H9 (cell line): ENCODE measurements at regions not wholly inside any gene's neighbourhood (a gene's known extent, or its start where the extent isn't known, plus 50 kb on each side); places are given as distances from the start of the nearest gene placed in this dataset.

Experiments used
- DNase-seq: peaks from one replicate; pipeline ENCODE4 v3.0.0-alpha.2; 2017
- H2AFZ ChIP-seq: one replicate; pipeline ENCODE4 v1.6.1; 2013; ENCODE audit warnings: mild to moderate bottlenecking, low read length, control low read depth, moderate library complexity
- H2AK5ac ChIP-seq: 2 replicates; pipeline ENCODE4 v1.6.1; 2013; ENCODE audit warnings: low read length, control low read depth, mixed read lengths; ENCODE audit not compliant: insufficient read length
- H2BK120ac ChIP-seq: one replicate; pipeline ENCODE4 v1.6.1; 2013; ENCODE audit warnings: low read depth, mild to moderate bottlenecking, low read length, control low read depth, inconsistent platforms; ENCODE audit not compliant: poor library complexity, severe bottlenecking
- H2BK12ac ChIP-seq: 2 replicates; pipeline ENCODE4 v1.6.1; 2013; ENCODE audit warnings: low read length, control low read depth, mixed read lengths, low read depth; ENCODE audit not compliant: insufficient read length
- H2BK15ac ChIP-seq: 2 replicates; pipeline ENCODE4 v1.6.1; 2013; ENCODE audit warnings: low read depth, low read length, control low read depth
- H2BK20ac ChIP-seq: one replicate; pipeline ENCODE4 v1.6.1; 2013; ENCODE audit warnings: low read depth, mild to moderate bottlenecking, low read length, control low read depth, inconsistent platforms; ENCODE audit not compliant: poor library complexity, severe bottlenecking
- H2BK5ac ChIP-seq: 2 replicates; pipeline ENCODE4 v1.6.1; 2013; ENCODE audit warnings: low read length, control low read depth, mixed read lengths; ENCODE audit not compliant: insufficient read length
- H3K14ac ChIP-seq: 2 replicates; pipeline ENCODE4 v1.6.1; 2013; ENCODE audit warnings: low read length, control low read depth; ENCODE audit not compliant: insufficient read depth
- H3K18ac ChIP-seq: 2 replicates; pipeline ENCODE4 v1.6.1; 2013; ENCODE audit warnings: low read depth, mild to moderate bottlenecking, mixed read lengths, low read length, control low read depth; ENCODE audit not compliant: insufficient read length
- H3K23ac ChIP-seq: 2 replicates; pipeline ENCODE4 v1.6.1; 2013; ENCODE audit warnings: low read length, control low read depth, mixed read lengths, low read depth; ENCODE audit not compliant: insufficient read length
- H3K23me2 ChIP-seq: 2 replicates; pipeline ENCODE4 v1.6.1; 2013; ENCODE audit warnings: low read depth, mild to moderate bottlenecking, mixed read lengths, low read length, control low read depth; ENCODE audit not compliant: insufficient read length, poor library complexity, severe bottlenecking
- H3K27ac ChIP-seq: 2 replicates; pipeline ENCODE4 v1.5.1; 2013; ENCODE audit warnings: low read length, control low read depth, mixed read lengths, low read depth; ENCODE audit not compliant: insufficient read length
- H3K27me3 ChIP-seq: 2 replicates; pipeline ENCODE4 v1.6.1; 2013; ENCODE audit warnings: low read length, control low read depth, inconsistent platforms; ENCODE audit not compliant: insufficient read depth
- H3K4ac ChIP-seq: 2 replicates; pipeline ENCODE4 v1.6.1; 2013; ENCODE audit warnings: low read depth, mild to moderate bottlenecking, control low read depth, inconsistent platforms, low read length, moderate library complexity
- H3K4me1 ChIP-seq: 2 replicates; pipeline ENCODE4 v1.6.1; 2013; ENCODE audit warnings: low read length, control low read depth, inconsistent platforms; ENCODE audit not compliant: insufficient read depth
- H3K4me2 ChIP-seq: 2 replicates; pipeline ENCODE4 v1.6.1; 2013; ENCODE audit warnings: low read length, control low read depth, mixed read lengths; ENCODE audit not compliant: insufficient read length, insufficient read depth
- H3K56ac ChIP-seq: 2 replicates; pipeline ENCODE4 v1.6.1; 2013; ENCODE audit warnings: low read depth, mild to moderate bottlenecking, mixed read lengths, low read length, control low read depth; ENCODE audit not compliant: insufficient read length
- H3K79me1 ChIP-seq: 2 replicates; pipeline ENCODE4 v1.6.1; 2013; ENCODE audit warnings: low read depth, mild to moderate bottlenecking, moderate library complexity, low read length, control low read depth, inconsistent platforms; ENCODE audit not compliant: insufficient read depth, poor library complexity, severe bottlenecking
- H3K79me2 ChIP-seq: 2 replicates; pipeline ENCODE4 v1.6.1; 2013; ENCODE audit warnings: low read length, control low read depth, inconsistent platforms; ENCODE audit not compliant: insufficient read depth
- H3K9ac ChIP-seq: 2 replicates; pipeline ENCODE4 v1.6.1; 2013; ENCODE audit warnings: low read length, control low read depth, mixed read lengths; ENCODE audit not compliant: insufficient read length; ENCODE audit errors: extremely low read depth
- H3K9me3 ChIP-seq: one replicate; pipeline ENCODE4 v1.6.1; 2013; ENCODE audit warnings: low read depth, low read length, inconsistent platforms; ENCODE audit not compliant: control insufficient read depth
- H3T11ph ChIP-seq: one replicate; pipeline ENCODE4 v1.6.1; 2013; ENCODE audit warnings: mild to moderate bottlenecking, low read length, control low read depth, inconsistent platforms
- H4K20me1 ChIP-seq: one replicate; pipeline ENCODE4 v1.6.1; 2013; ENCODE audit not compliant: control insufficient read depth, insufficient read length, insufficient read depth
- H4K5ac ChIP-seq: 2 replicates; pipeline ENCODE4 v1.6.1; 2013; ENCODE audit warnings: low read depth, mild to moderate bottlenecking, mixed read lengths, low read length, control low read depth; ENCODE audit not compliant: insufficient read length
- H4K8ac ChIP-seq: replicated peaks from 2 replicates; pipeline ENCODE4 v1.6.1; 2013; ENCODE audit warnings: low read length, control low read depth, mixed read lengths, low read depth; ENCODE audit not compliant: insufficient read length
- H4K91ac ChIP-seq: 2 replicates; pipeline ENCODE4 v1.6.1; 2013; ENCODE audit warnings: low read depth, mild to moderate bottlenecking, moderate library complexity, mixed read lengths, low read length, control low read depth; ENCODE audit not compliant: insufficient read length
- H3K27ac Mint-ChIP-seq, 3 experiments: 2 replicates in 2 of 3; 3 replicates in 1 of 3; pipeline ENCODE4 v1.8.0; 2020 to 2021; ENCODE audit warnings: mixed read lengths in 3 of 3, mild to moderate bottlenecking in 1 of 3, moderate library complexity in 1 of 3
- H3K27me3 Mint-ChIP-seq: 2 replicates; pipeline ENCODE4 v1.8.0; 2021; ENCODE audit warnings: low read depth, mild to moderate bottlenecking, moderate library complexity, mixed read lengths
- H3K36me3 Mint-ChIP-seq, 3 experiments: 2 replicates in 2 of 3; 3 replicates in 1 of 3; pipeline ENCODE4 v1.8.0; 2020 to 2021; ENCODE audit warnings: low read depth in 3 of 3, mixed read lengths in 3 of 3; ENCODE audit not compliant: insufficient read depth in 1 of 3
- H3K4me1 Mint-ChIP-seq, 2 experiments: 2 replicates each; pipeline ENCODE4 v1.8.0; 2020; ENCODE audit warnings: mixed read lengths in 2 of 2
- H3K4me3 Mint-ChIP-seq, 2 experiments: 2 replicates in 1 of 2; 3 replicates in 1 of 2; pipeline ENCODE4 v1.8.0; 2020 to 2021; ENCODE audit warnings: mild to moderate bottlenecking in 2 of 2, mixed read lengths in 2 of 2, moderate library complexity in 1 of 2
- H3K9me3 Mint-ChIP-seq, 2 experiments: 2 replicates in 1 of 2; 3 replicates in 1 of 2; pipeline ENCODE4 v1.8.0; 2020; ENCODE audit warnings: mild to moderate bottlenecking in 2 of 2, mixed read lengths in 2 of 2, moderate library complexity in 1 of 2
- CTCF ChIP-seq: fragments of 200-600 bp; sonication (generic); conservative IDR thresholded peaks from 3 replicates; pipeline ENCODE4 v1.8.0; 2021; ENCODE audit warnings: antibody characterized with exemption, mild to moderate bottlenecking
- WGBS: extraction: QIAGEN DNeasy Blood & Tissue Kit; methylation state at CpG from one replicate; pipeline ENCODE4 v1.1.7; 2013; ENCODE audit warnings: missing lambda C conversion rate, low lambda C conversion rate, mixed read lengths; ENCODE audit not compliant: insufficient read length; ENCODE audit errors: extremely low coverage; 5-methylcytosine and 5-hydroxymethylcytosine counted together

GRCh38 chrX:63560601-63561218 is 209.6 kb upstream of the SPIN4 start:
- Histone ChIP-seq H3K4ac (no peak overlapping the region), H3K4me2 (peak overlapping the region; percentile 44), H3K56ac (no peak overlapping the region), H3K18ac (no peak overlapping the region), H3K23ac (no peak overlapping the region), H3K79me2 (no peaks in the 10 kb centered on the region), H3K27ac (no peak overlapping the region), H4K91ac (no peak overlapping the region), H2BK15ac (no peak overlapping the region), H2AK5ac (no peak overlapping the region), H2BK5ac (no peak overlapping the region), H3K4me1 (no peaks in the 10 kb centered on the region), H3K9ac (peak overlapping the region; percentile 57), H3K14ac (no peak overlapping the region), H2BK12ac (no peak overlapping the region), H3K27me3 (no peaks in the 10 kb centered on the region), H4K20me1 (no peaks in the 10 kb centered on the region), H4K8ac (no peak overlapping the region), H3K79me1 (no peaks in the 10 kb centered on the region), H2BK120ac (no peak overlapping the region), H3T11ph (no peak overlapping the region), H2BK20ac (no peak overlapping the region), H4K5ac (no peak overlapping the region), H2AFZ (no peak overlapping the region), H3K9me3 (peaks cover 2% of the 10 kb centered on the region), H3K23me2 (no peaks in the 10 kb centered on the region)
- Mint-ChIP-seq H3K4me3 (peak overlapping the region; percentile 95), H3K27me3 (peaks cover 4% of the 10 kb centered on the region; the same call in 1 of the 2 replicates), H3K27ac (peak overlapping the region; percentile 95 to 99 (median 97)), H3K4me1 (peaks cover 2% of the 10 kb centered on the region in 2 experiments; a peak in 3 of 4 replicates), H3K9me3 (peaks cover 47 to 48% of the 10 kb centered on the region in 2 experiments), H3K36me3 (peaks cover 0 to 4% (median 4%) of the 10 kb centered on the region in 3 experiments; a peak in 5 of 7 replicates)
- no CpG with 5 or more reads among the region's 20 CpGs for WGBS
- no peak for TF ChIP-seq CTCF
- peak; percentile 84 for DNase-seq
